ENCODE measurements at regions not wholly inside any gene's neighbourhood (a gene's known extent, or its start where the extent isn't known, plus 50 kb on each side); places are given as distances from the start of the nearest gene placed in this dataset.

DNA sequence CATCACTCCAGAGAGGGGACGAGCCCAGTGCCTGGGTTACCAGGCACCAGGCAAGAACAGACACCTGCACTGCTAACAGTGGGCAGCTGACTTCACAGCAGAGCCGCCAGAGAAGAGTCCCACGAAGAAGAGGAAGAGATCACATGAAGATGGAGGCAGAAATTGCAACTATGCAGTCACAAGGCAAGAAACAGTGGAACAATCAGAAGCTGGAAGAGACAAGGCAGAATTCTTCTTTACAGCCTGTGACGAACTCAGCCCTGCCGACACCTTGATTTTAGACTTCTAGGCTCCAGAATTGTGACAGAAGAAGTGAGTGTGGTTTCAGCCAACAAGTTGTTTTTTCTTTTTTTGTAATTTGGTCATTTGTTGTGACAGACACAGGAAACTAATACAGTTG, 59.2 kb downstream of the IL12A start:
- H3K27me3 ChIP-seq (ENCODE audit: insufficient read depth, low read length), result no peaks in the 10 kb centered on the region

DNA sequence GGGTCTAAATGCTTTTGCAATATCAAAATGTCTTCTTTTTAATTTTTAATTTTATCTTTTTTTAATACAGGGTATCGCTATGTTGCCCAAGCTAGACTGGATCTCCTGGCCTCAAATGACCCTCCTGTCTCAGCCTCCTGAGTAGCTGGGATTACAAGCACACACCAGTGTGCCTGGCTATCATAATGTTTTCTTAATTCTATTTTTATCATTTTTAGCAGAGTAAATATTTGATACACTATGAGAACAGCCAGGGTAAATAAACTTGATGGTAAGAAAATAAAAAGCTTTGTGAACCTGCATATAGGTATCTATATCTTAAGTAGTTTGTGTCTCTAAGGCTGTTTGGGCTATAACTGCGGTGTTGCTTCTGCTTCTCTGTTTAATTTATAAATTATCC, 60.4 kb downstream of the IL12A start:
- H2AFZ ChIP-seq (ENCODE audit: low read length), result no peak overlapping the region
- no peaks in the 10 kb centered on the region for H3K9me3 ChIP-seq (ENCODE audit: low read depth, low read length)
- TF ChIP-seq, protein P1, sequence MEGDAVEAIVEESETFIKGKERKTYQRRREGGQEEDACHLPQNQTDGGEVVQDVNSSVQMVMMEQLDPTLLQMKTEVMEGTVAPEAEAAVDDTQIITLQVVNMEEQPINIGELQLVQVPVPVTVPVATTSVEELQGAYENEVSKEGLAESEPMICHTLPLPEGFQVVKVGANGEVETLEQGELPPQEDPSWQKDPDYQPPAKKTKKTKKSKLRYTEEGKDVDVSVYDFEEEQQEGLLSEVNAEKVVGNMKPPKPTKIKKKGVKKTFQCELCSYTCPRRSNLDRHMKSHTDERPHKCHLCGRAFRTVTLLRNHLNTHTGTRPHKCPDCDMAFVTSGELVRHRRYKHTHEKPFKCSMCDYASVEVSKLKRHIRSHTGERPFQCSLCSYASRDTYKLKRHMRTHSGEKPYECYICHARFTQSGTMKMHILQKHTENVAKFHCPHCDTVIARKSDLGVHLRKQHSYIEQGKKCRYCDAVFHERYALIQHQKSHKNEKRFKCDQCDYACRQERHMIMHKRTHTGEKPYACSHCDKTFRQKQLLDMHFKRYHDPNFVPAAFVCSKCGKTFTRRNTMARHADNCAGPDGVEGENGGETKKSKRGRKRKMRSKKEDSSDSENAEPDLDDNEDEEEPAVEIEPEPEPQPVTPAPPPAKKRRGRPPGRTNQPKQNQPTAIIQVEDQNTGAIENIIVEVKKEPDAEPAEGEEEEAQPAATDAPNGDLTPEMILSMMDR (IDR thresholded peaks at IDR 0.05; ENCODE audit: extremely low read depth, low read depth, low read length), result no peak

More for the DNA sequence above, 59.2 kb downstream of the IL12A start:
- Histone ChIP-seq H3K4me1 (ENCODE audit: insufficient read depth, low read length) (peaks cover 3% of the 10 kb centered on the region), H3K4me2 (ENCODE audit: insufficient read depth, low read length) (no peak overlapping the region), H3K4me3 (ENCODE audit: insufficient read depth, low read length) (no peak overlapping the region), H4K20me1 (ENCODE audit: insufficient read depth, low read length) (no peaks in the 10 kb centered on the region), H3K79me2 (ENCODE audit: insufficient read depth, low read length) (no peaks in the 10 kb centered on the region), H2AFZ (ENCODE audit: low read length) (no peak overlapping the region), H3K27ac (ENCODE audit: low read depth, low read length) (no peak overlapping the region), H3K36me3 (ENCODE audit: insufficient read depth, low read length) (no peaks in the 10 kb centered on the region), H3K9me3 (ENCODE audit: low read depth, low read length) (no peaks in the 10 kb centered on the region)
- no peak for DNase-seq (ENCODE audit: insufficient read length, low spot score, missing footprints)
- TF ChIP-seq, protein P1 (IDR thresholded peaks at IDR 0.05; ENCODE audit: extremely low read depth, low read depth, low read length), result no peak

DNA sequence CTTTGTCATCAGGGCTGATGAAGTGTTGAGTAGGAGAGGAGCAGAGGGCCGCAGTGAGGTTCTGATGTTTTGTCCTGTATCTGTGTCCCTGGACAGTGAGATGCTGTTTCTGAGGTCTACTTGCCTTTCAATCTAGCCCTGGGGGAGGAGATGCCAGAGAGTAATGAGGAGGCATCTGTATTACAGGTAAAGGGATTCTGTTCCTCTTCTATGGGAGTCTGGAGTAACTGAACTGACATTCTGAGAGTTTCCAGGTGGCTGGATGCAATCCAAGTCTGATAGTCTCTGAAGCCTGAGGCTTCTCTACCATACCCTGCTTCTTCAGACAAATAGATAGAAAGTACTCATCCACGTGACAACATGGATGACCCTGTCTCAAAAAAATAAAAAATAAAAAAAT, 60.9 kb downstream of the IL12A start:
- no peaks in the 10 kb centered on the region for H4K20me1 ChIP-seq (ENCODE audit: insufficient read depth, low read length)
- H2AFZ ChIP-seq (ENCODE audit: low read length), result no peak overlapping the region
- H3K4me1 ChIP-seq (ENCODE audit: insufficient read depth, low read length), result peaks cover 3% of the 10 kb centered on the region
- H3K27ac ChIP-seq (ENCODE audit: low read depth, low read length), result no peak overlapping the region
- H3K79me2 ChIP-seq (ENCODE audit: insufficient read depth, low read length), result no peaks in the 10 kb centered on the region
- DNase-seq (ENCODE audit: insufficient read length, low spot score, missing footprints), result no peak
- no peaks in the 10 kb centered on the region for H3K9me3 ChIP-seq (ENCODE audit: low read depth, low read length)
- H3K4me3 ChIP-seq (ENCODE audit: insufficient read depth, low read length), result no peak overlapping the region
- no peaks in the 10 kb centered on the region for H3K36me3 ChIP-seq (ENCODE audit: insufficient read depth, low read length)
- no peaks in the 10 kb centered on the region for H3K27me3 ChIP-seq (ENCODE audit: insufficient read depth, low read length)
- H3K4me2 ChIP-seq (ENCODE audit: insufficient read depth, low read length), result no peak overlapping the region
- TF ChIP-seq, protein P1 (IDR thresholded peaks at IDR 0.05; ENCODE audit: extremely low read depth, low read depth, low read length), result no peak

More for the DNA sequence above, 60.4 kb downstream of the IL12A start:
- no peaks in the 10 kb centered on the region for H3K79me2 ChIP-seq (ENCODE audit: insufficient read depth, low read length)
- no peak overlapping the region for H3K4me2 ChIP-seq (ENCODE audit: insufficient read depth, low read length)
- no peak overlapping the region for H3K4me3 ChIP-seq (ENCODE audit: insufficient read depth, low read length)
- DNase-seq (ENCODE audit: insufficient read length, low spot score, missing footprints), result no peak
- no peaks in the 10 kb centered on the region for H3K27me3 ChIP-seq (ENCODE audit: insufficient read depth, low read length)
- H3K27ac ChIP-seq (ENCODE audit: low read depth, low read length), result no peak overlapping the region
- no peaks in the 10 kb centered on the region for H4K20me1 ChIP-seq (ENCODE audit: insufficient read depth, low read length)
- no peaks in the 10 kb centered on the region for H3K36me3 ChIP-seq (ENCODE audit: insufficient read depth, low read length)
- peaks cover 3% of the 10 kb centered on the region for H3K4me1 ChIP-seq (ENCODE audit: insufficient read depth, low read length)

DNA sequence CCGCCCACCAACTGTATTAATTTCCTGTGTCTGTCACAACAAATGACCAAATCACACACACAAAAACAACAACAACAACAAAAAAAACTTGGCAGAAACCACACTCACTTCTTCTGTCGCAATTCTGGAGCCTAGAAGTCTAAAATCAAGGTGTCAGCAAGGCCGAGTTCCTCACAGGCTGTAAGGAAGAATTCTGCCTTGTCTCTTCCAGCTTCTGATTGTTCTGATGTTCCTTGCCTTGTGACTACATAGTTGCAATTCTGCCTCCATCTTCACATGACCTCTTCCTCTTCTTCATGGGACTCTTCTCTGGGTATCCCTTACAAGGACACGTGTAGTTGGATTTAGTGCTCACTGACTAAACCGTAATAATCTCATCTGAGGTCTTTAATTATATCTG, 61.4 kb downstream of the IL12A start:
- peaks cover 3% of the 10 kb centered on the region for H3K4me1 ChIP-seq (ENCODE audit: insufficient read depth, low read length)
- TF ChIP-seq, protein P1 (IDR thresholded peaks at IDR 0.05; ENCODE audit: extremely low read depth, low read depth, low read length), result no peak
- H3K79me2 ChIP-seq (ENCODE audit: insufficient read depth, low read length), result no peaks in the 10 kb centered on the region
- H4K20me1 ChIP-seq (ENCODE audit: insufficient read depth, low read length), result no peaks in the 10 kb centered on the region
- no peak overlapping the region for H3K4me2 ChIP-seq (ENCODE audit: insufficient read depth, low read length)
- H2AFZ ChIP-seq (ENCODE audit: low read length), result no peak overlapping the region
- no peaks in the 10 kb centered on the region for H3K36me3 ChIP-seq (ENCODE audit: insufficient read depth, low read length)
- no peaks in the 10 kb centered on the region for H3K27me3 ChIP-seq (ENCODE audit: insufficient read depth, low read length)
- no peak overlapping the region for H3K27ac ChIP-seq (ENCODE audit: low read depth, low read length)
- no peaks in the 10 kb centered on the region for H3K9me3 ChIP-seq (ENCODE audit: low read depth, low read length)
- no peak overlapping the region for H3K4me3 ChIP-seq (ENCODE audit: insufficient read depth, low read length)
- no peak for DNase-seq (ENCODE audit: insufficient read length, low spot score, missing footprints)

All from osteoblast (primary cell).